AG10803 (cell line): ENCODE measurements at regions not wholly inside any gene's neighbourhood (a gene's known extent, or its start where the extent isn't known, plus 50 kb on each side); places are given as distances from the start of the nearest gene placed in this dataset.

Experiments used
- DNase-seq: peaks from one replicate; pipeline ENCODE4 v3.0.0; 2010; ENCODE audit warnings: low read depth
- H3K4me3 ChIP-seq: 2 replicates; pipeline ENCODE4 v1.5.1; 2011; ENCODE audit warnings: mild to moderate bottlenecking, low read length, control low read depth
- TF ChIP-seq, protein P1 (sequence below): conservative IDR thresholded peaks from 2 replicates; pipeline ENCODE4 v1.5.1; 2011; ENCODE audit warnings: mild to moderate bottlenecking, low read length, control low read depth, inconsistent platforms

DNA sequence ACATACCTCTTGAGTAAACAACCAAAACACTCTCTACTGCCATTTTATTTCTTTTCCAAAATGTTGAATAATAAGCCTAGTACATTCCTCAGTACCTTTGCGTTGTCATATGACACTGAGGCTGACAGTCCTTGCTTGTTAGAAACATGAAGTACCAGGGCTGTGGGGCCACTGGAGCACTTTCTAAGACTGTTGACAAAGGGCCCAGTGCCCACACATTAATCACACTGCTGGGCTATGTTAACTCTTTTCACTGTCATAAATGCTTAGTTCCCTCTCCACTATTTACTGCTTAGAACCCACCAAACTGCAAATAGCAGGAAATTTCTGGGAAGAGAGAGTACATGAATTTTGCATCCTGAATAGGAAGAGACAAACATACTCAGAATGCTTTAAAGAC is 57.1 kb downstream of the FAM47B start:
- no peak overlapping the region for H3K4me3 ChIP-seq
- no peak for DNase-seq
- TF ChIP-seq, protein P1, sequence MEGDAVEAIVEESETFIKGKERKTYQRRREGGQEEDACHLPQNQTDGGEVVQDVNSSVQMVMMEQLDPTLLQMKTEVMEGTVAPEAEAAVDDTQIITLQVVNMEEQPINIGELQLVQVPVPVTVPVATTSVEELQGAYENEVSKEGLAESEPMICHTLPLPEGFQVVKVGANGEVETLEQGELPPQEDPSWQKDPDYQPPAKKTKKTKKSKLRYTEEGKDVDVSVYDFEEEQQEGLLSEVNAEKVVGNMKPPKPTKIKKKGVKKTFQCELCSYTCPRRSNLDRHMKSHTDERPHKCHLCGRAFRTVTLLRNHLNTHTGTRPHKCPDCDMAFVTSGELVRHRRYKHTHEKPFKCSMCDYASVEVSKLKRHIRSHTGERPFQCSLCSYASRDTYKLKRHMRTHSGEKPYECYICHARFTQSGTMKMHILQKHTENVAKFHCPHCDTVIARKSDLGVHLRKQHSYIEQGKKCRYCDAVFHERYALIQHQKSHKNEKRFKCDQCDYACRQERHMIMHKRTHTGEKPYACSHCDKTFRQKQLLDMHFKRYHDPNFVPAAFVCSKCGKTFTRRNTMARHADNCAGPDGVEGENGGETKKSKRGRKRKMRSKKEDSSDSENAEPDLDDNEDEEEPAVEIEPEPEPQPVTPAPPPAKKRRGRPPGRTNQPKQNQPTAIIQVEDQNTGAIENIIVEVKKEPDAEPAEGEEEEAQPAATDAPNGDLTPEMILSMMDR: no peak

DNA sequence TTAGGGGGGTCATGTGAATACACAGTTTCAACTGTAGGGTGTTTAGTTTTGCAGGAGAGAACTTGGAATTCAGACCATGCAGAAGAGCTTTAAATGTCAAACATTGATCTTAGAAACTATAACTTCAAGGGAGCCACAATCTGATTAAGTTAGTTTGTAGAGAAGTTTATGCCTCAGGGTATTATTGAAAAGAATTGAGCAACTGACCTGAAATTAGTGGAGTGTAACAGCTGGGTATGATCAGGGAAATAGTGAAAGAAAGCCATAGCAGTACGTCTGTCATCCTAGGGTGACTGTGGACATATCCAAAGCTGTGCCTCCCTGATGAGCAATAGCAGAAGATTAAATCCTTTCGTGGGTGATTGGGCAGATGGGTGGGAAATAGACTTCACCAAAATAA is 63.8 kb downstream of the FAM47B start:
- H3K4me3 ChIP-seq: no peak overlapping the region
- TF ChIP-seq, protein P1: no peak
- DNase-seq: no peak

DNA sequence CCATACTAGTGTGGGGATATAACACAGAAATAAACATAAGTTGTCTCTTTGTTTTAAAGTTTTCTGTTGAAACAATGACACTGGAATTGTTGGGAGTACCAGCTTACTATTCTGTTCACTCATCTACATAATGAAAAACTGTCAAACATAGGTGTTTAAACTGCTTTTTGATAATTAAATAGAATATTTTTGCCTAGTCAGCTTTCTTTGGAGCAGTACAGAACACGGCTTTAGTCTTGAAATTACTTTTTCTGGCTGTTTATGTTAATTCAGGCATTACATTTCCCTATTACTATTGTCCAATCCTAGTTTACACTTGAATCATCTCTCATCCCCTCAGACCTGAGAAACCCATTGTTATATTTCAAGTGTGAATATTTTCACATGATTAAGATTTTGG is 73.0 kb downstream of the FAM47B start:
- H3K4me3 ChIP-seq: no peak overlapping the region
- DNase-seq: no peak

DNA sequence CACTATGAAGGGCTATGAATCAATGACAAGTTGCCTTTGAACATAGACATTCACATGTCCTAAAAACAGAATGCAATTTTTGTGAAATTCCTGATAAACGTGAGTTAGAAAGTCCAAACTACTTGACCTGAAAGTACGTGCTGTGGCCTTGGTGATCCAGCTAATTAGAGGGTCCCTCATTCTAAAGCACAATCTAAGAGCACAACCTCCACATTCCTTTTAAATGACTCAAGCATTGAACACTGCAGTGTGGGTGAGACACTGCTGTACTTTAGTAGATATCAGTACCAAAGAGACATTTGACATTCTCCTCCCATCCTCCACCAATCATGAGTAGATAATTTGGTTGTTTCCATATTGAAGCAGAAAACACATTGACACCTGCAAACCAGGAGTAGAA is 73.5 kb downstream of the FAM47B start:
- TF ChIP-seq, protein P1: no peak
- no peak for DNase-seq
- no peak overlapping the region for H3K4me3 ChIP-seq

More for the DNA sequence above, 73.0 kb downstream of the FAM47B start:
- TF ChIP-seq, protein P1: no peak

DNA sequence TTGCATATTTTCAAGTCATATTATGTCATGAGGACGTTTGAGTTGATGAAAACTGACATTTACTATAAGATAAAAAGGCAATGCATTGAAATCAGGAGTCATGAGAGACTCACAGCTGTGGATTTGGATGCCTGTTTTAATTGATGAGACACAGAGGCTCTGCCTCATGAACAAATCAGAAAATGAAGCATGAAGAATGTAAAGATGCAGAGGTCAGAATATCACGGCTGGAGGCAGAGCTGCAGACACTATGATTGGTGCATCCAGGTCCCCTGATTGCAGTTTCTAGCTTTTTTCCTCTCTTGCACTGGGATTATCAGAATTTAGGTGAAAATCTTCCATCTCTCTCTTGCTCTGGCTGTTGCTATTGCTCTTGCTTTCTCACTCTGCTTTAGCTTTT is 74.7 kb downstream of the FAM47B start:
- TF ChIP-seq, protein P1: no peak
- no peak for DNase-seq
- no peak overlapping the region for H3K4me3 ChIP-seq

DNA sequence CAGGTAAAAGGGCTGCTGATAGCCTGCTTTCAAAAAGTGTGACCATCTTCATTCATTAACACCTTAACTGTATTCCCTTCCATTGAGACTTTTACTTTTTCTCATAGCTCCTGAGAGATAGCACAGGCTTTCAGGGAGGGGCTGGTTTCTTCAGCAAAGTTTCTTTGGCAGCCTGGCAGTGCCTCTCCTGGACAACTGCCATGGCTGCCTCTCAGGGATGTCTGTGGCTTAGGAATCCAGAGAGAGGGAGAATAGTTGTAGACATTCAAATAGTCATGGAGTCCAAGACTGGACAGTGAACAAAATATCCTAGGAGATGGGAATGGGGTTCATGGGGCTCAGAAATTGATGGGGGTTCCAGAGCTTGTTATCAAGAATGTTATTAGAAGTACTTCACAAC is 81.1 kb downstream of the FAM47B start:
- peak; percentile 1 for DNase-seq
- TF ChIP-seq, protein P1: no peak
- no peak overlapping the region for H3K4me3 ChIP-seq

DNA sequence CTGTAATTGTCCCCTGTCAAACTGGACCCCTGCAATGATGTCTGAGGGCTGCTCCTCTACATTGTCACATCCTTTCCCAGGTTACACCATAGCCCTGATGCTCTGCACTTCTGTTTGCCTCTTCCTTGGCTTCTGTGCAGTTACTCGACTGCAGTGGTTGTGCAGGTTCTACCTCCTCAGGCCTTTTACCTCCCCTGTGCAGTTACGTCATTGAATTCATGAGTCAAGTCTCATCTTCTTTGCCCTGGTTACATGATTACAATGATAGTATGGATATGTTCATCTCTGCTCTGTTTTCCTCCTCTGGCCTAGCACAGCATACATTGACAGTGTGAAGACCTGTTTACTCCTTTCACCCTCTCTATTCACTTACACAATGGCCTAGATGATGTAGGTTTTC is 83.2 kb downstream of the FAM47B start:
- no peak overlapping the region for H3K4me3 ChIP-seq
- no peak for DNase-seq
- TF ChIP-seq, protein P1: no peak
